Breast epithelium (tissue), 3 donors: ENCODE measurements at regions not wholly inside any gene's neighbourhood (a gene's known extent, or its start where the extent isn't known, plus 50 kb on each side); places are given as distances from the start of the nearest gene placed in this dataset.

Experiments
- CTCF ChIP-seq, 3 donors: fragments of 450-650 bp; IDR thresholded peaks; one replicate each; pipeline ENCODE4 v1.5.1; 2016 to 2017; ENCODE audit warnings: antibody characterized with exemption in 3 of 3, mild to moderate bottlenecking in 3 of 3, moderate library complexity in 3 of 3
- POLR2A ChIP-seq: fragments of 450-650 bp; IDR thresholded peaks from one replicate; pipeline ENCODE4 v1.6.1; 2016; ENCODE audit warnings: antibody characterized with exemption, mild to moderate bottlenecking, moderate library complexity
- POLR2AphosphoS5 ChIP-seq, 3 donors: sonication (generic); formaldehyde crosslinking; IDR thresholded peaks; one replicate each; pipeline ENCODE4 v1.6.1; 2017; ENCODE audit warnings: antibody characterized with exemption in 3 of 3

- no peak for TF ChIP-seq CTCF (IDR thresholded peaks at IDR 0.05)
- TF ChIP-seq POLR2AphosphoS5 (IDR thresholded peaks at IDR 0.05) = no peak
- TF ChIP-seq POLR2A = no peak
Measured at GRCh38 chr21:17368748-17369363, 144.0 kb upstream of the CXADR start.
